ENCODE measurements at regions not wholly inside any gene's neighbourhood (a gene's known extent, or its start where the extent isn't known, plus 50 kb on each side); places are given as distances from the start of the nearest gene placed in this dataset.

GRCh38 chr3:95886616-95887015, 927.8 kb upstream of the EPHA6 start:
- Histone ChIP-seq H2AFZ (ENCODE audit: low read length) (no peak overlapping the region), H3K4me1 (ENCODE audit: low read length) (no peaks in the 10 kb centered on the region), H3K9me2 (replicated peaks; ENCODE audit: insufficient read depth, low read length) (0 out of 2 replicates have a peak, but pooled peaks cover 5% of the 10 kb centered on the region), H3K4me3 (ENCODE audit: low read length) (no peak overlapping the region), H3K36me3 (ENCODE audit: insufficient read depth, low read length) (no peaks in the 10 kb centered on the region), H4K20me1 (ENCODE audit: insufficient read depth, low read depth, low read length) (no peaks in the 10 kb centered on the region), H3K9ac (ENCODE audit: low read length) (no peak overlapping the region), H3K4me2 (ENCODE audit: low read depth, low read length, poor library complexity, severe bottlenecking) (no peak overlapping the region), H3K79me2 (ENCODE audit: low read length) (no peaks in the 10 kb centered on the region), H3K9me3 (ENCODE audit: low read length) (0 out of 2 replicates have a peak, but pooled peaks cover 8% of the 10 kb centered on the region), H3K27ac (ENCODE audit: low read length) (no peak overlapping the region), H3K27me3 (ENCODE audit: low read length) (no peaks in the 10 kb centered on the region)
- DNase-seq, result no peak

DNA sequence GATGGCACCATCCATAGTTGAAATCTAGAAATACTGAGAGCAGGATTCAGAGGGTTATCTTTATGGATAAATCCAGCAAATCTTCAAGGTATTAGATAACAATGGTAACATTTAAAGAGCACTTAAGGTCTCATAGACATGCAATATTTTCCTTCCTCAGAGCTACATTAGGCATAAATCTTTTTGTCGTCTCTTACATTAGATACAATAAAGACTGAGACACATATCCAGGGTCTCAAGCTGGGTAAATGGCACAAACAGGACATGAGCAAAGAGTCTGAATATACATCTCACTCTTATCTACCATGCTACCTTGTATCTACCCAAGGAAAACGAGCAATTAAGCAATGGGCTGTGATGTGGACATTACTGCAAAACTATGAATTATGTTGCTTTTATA, 927.3 kb upstream of the EPHA6 start:
- no peak for DNase-seq
- Histone ChIP-seq H3K4me3 (ENCODE audit: low read length) (no peak overlapping the region), H3K9me3 (ENCODE audit: low read length) (0 out of 2 replicates have a peak, but pooled peaks cover 8% of the 10 kb centered on the region), H3K9me2 (replicated peaks; ENCODE audit: insufficient read depth, low read length) (0 out of 2 replicates have a peak, but pooled peaks cover 5% of the 10 kb centered on the region), H3K79me2 (ENCODE audit: low read length) (no peaks in the 10 kb centered on the region), H3K36me3 (ENCODE audit: insufficient read depth, low read length) (no peaks in the 10 kb centered on the region), H3K27ac (ENCODE audit: low read length) (no peak overlapping the region), H3K4me1 (ENCODE audit: low read length) (no peaks in the 10 kb centered on the region), H4K20me1 (ENCODE audit: insufficient read depth, low read depth, low read length) (no peaks in the 10 kb centered on the region), H2AFZ (ENCODE audit: low read length) (no peak overlapping the region), H3K9ac (ENCODE audit: low read length) (no peak overlapping the region), H3K27me3 (ENCODE audit: low read length) (no peaks in the 10 kb centered on the region), H3K4me2 (ENCODE audit: low read depth, low read length, poor library complexity, severe bottlenecking) (no peak overlapping the region)

DNA sequence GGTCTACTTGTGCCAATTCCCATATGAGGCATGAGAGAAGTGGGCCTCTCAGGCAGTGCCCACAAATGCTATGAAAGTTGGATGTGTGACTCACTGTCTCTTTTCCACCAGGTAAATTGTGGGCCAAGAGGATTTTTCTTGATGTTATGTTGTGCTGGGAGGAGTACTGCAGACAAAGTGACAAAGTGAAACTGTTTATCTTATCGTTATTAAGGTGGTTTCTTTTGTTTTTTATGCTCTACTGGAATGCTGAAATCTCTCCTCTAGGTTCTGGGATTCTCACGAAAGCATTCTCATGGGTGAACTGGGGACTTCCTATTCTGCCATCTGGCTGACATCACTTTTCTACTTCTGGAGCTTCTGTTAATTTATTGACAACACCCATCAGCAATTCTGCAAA, 919.6 kb upstream of the EPHA6 start:
- 0 out of 2 replicates have a peak, but pooled peaks cover 5% of the 10 kb centered on the region for H3K9me2 ChIP-seq (replicated peaks; ENCODE audit: insufficient read depth, low read length)
- H3K79me2 ChIP-seq (ENCODE audit: low read length), result no peaks in the 10 kb centered on the region
- 0 out of 2 replicates have a peak overlapping the region, but pooled peaks have one; percentile 8 for H2AFZ ChIP-seq (ENCODE audit: low read length)
- no peak overlapping the region for H3K4me2 ChIP-seq (ENCODE audit: low read depth, low read length, poor library complexity, severe bottlenecking)
- H3K4me1 ChIP-seq (ENCODE audit: low read length), result no peaks in the 10 kb centered on the region
- H3K9me3 ChIP-seq (ENCODE audit: low read length), result peaks cover 9% of the 10 kb centered on the region; the same call in 1 of the 2 replicates
- H3K36me3 ChIP-seq (ENCODE audit: insufficient read depth, low read length), result no peaks in the 10 kb centered on the region
- H3K27me3 ChIP-seq (ENCODE audit: low read length), result no peaks in the 10 kb centered on the region
- no peak overlapping the region for H3K9ac ChIP-seq (ENCODE audit: low read length)
- H4K20me1 ChIP-seq (ENCODE audit: insufficient read depth, low read depth, low read length), result no peaks in the 10 kb centered on the region
- no peak for DNase-seq
- H3K27ac ChIP-seq (ENCODE audit: low read length), result no peak overlapping the region
- no peak overlapping the region for H3K4me3 ChIP-seq (ENCODE audit: low read length)

DNA sequence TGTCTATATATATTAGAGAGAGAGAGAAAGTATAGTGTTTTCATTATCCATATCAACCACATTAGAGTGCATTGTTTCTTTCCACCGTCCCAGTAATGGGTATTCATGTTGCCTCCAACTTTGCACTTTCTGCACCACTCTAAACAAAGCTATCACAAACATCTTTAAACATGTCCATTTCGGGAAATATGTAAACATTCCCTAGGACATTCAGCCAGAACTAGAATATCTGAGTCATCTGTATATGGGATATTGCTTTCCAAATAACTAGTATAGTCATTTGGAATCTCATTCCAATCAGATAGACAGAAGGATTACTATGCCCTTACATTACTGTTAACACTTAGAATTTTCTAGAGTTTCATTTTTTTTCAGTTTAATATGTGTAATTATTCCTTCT, 914.9 kb upstream of the EPHA6 start:
- H3K4me2 ChIP-seq (ENCODE audit: low read depth, low read length, poor library complexity, severe bottlenecking), result no peak overlapping the region
- no peak overlapping the region for H2AFZ ChIP-seq (ENCODE audit: low read length)
- H3K79me2 ChIP-seq (ENCODE audit: low read length), result no peaks in the 10 kb centered on the region
- no peaks in the 10 kb centered on the region for H3K36me3 ChIP-seq (ENCODE audit: insufficient read depth, low read length)
- H4K20me1 ChIP-seq (ENCODE audit: insufficient read depth, low read depth, low read length), result no peaks in the 10 kb centered on the region
- no peaks in the 10 kb centered on the region for H3K27me3 ChIP-seq (ENCODE audit: low read length)
- DNase-seq, result no peak
- no peaks in the 10 kb centered on the region for H3K9me2 ChIP-seq (replicated peaks; ENCODE audit: insufficient read depth, low read length)
- no peak overlapping the region for H3K27ac ChIP-seq (ENCODE audit: low read length)
- H3K9me3 ChIP-seq (ENCODE audit: low read length), result no peaks in the 10 kb centered on the region
- no peak overlapping the region for H3K9ac ChIP-seq (ENCODE audit: low read length)
- no peaks in the 10 kb centered on the region for H3K4me1 ChIP-seq (ENCODE audit: low read length)
- H3K4me3 ChIP-seq (ENCODE audit: low read length), result no peak overlapping the region

DNA sequence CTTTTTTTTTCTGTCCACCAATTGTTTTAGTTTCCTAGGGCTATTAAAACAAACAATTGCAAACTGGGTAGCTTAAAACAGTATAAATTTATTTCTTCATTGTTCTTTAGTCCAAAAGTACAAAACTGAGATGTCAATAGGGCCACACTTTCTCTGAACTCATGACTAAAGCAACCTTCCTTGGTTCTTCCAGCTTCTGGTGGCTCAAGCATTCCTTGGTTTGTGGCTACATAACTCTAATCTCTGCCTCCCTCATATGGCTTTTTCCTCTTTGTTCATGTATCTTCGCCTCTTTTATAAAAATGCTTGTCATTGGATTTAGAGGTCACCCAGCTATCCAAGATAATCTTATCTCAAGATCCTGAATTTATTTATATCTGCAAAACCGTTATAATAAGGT, 914.5 kb upstream of the EPHA6 start:
- H3K27ac ChIP-seq (ENCODE audit: low read length), result no peak overlapping the region
- no peak for DNase-seq
- H3K79me2 ChIP-seq (ENCODE audit: low read length), result no peaks in the 10 kb centered on the region
- H3K4me3 ChIP-seq (ENCODE audit: low read length), result no peak overlapping the region
- no peaks in the 10 kb centered on the region for H4K20me1 ChIP-seq (ENCODE audit: insufficient read depth, low read depth, low read length)
- no peaks in the 10 kb centered on the region for H3K4me1 ChIP-seq (ENCODE audit: low read length)
- H3K9me3 ChIP-seq (ENCODE audit: low read length), result no peaks in the 10 kb centered on the region
- H2AFZ ChIP-seq (ENCODE audit: low read length), result no peak overlapping the region
- no peak overlapping the region for H3K4me2 ChIP-seq (ENCODE audit: low read depth, low read length, poor library complexity, severe bottlenecking)
- H3K9me2 ChIP-seq (replicated peaks; ENCODE audit: insufficient read depth, low read length), result no peaks in the 10 kb centered on the region
- no peaks in the 10 kb centered on the region for H3K36me3 ChIP-seq (ENCODE audit: insufficient read depth, low read length)
- no peak overlapping the region for H3K9ac ChIP-seq (ENCODE audit: low read length)
- H3K27me3 ChIP-seq (ENCODE audit: low read length), result no peaks in the 10 kb centered on the region

DNA sequence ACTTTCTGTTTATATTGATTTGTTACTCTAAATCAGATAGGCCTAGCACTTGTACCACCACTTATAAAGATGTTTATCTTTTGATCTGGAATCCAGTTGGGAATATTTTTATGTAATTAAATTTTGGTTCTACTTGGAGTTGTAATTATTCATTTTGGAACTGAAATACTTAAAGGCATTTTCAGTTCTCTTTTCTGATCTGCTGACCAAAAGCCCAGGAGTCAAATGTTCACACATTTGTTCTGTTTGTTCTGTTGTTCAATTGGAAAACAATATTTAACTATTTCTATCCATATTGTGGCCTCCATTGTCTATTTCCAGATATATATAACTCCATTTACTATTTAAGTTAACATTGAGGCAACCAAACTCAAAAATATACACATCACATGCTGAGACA, 912.4 kb upstream of the EPHA6 start:
- no peak overlapping the region for H3K4me3 ChIP-seq (ENCODE audit: low read length)
- H4K20me1 ChIP-seq (ENCODE audit: insufficient read depth, low read depth, low read length), result no peaks in the 10 kb centered on the region
- no peak overlapping the region for H3K9ac ChIP-seq (ENCODE audit: low read length)
- H3K79me2 ChIP-seq (ENCODE audit: low read length), result no peaks in the 10 kb centered on the region
- no peak for DNase-seq
- no peak overlapping the region for H3K4me2 ChIP-seq (ENCODE audit: low read depth, low read length, poor library complexity, severe bottlenecking)
- H3K27ac ChIP-seq (ENCODE audit: low read length), result no peak overlapping the region
- no peaks in the 10 kb centered on the region for H3K36me3 ChIP-seq (ENCODE audit: insufficient read depth, low read length)
- H2AFZ ChIP-seq (ENCODE audit: low read length), result no peak overlapping the region
- H3K9me2 ChIP-seq (replicated peaks; ENCODE audit: insufficient read depth, low read length), result no peaks in the 10 kb centered on the region
- 0 out of 2 replicates have a peak, but pooled peaks cover 4% of the 10 kb centered on the region for H3K9me3 ChIP-seq (ENCODE audit: low read length)
- no peaks in the 10 kb centered on the region for H3K4me1 ChIP-seq (ENCODE audit: low read length)
- no peaks in the 10 kb centered on the region for H3K27me3 ChIP-seq (ENCODE audit: low read length)

DNA sequence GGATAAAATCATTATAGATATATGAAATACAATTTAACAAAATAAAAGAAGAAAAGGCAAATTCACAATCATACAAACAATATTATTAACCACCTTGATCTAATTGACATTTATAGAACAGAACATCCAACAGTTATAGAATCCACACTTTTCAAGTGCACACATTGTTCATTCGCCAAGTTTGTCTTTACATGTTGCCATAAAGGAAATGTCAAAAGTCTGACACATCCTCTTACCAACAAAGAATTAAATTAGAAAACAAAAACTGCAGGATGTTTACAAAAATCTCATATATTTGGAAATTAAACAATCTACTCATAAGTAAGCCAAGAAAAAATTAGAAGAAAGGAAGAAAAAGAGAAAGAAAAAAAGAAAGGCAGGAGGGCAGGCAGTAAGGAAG, 909.2 kb upstream of the EPHA6 start:
- Histone ChIP-seq H3K9me2 (replicated peaks; ENCODE audit: insufficient read depth, low read length) (no peaks in the 10 kb centered on the region; the same call in 1 of the 2 replicates), H4K20me1 (ENCODE audit: insufficient read depth, low read depth, low read length) (no peaks in the 10 kb centered on the region), H3K27ac (ENCODE audit: low read length) (no peak overlapping the region), H2AFZ (ENCODE audit: low read length) (no peak overlapping the region), H3K9me3 (ENCODE audit: low read length) (0 out of 2 replicates have a peak, but pooled peaks cover 7% of the 10 kb centered on the region), H3K4me3 (ENCODE audit: low read length) (no peak overlapping the region), H3K9ac (ENCODE audit: low read length) (no peak overlapping the region), H3K27me3 (ENCODE audit: low read length) (no peaks in the 10 kb centered on the region), H3K4me1 (ENCODE audit: low read length) (no peaks in the 10 kb centered on the region), H3K4me2 (ENCODE audit: low read depth, low read length, poor library complexity, severe bottlenecking) (no peak overlapping the region), H3K79me2 (ENCODE audit: low read length) (no peaks in the 10 kb centered on the region), H3K36me3 (ENCODE audit: insufficient read depth, low read length) (no peaks in the 10 kb centered on the region)
- no peak for DNase-seq

GRCh38 chr3:95911767-95912166, 902.6 kb upstream of the EPHA6 start:
- Histone ChIP-seq H3K9me2 (replicated peaks; ENCODE audit: insufficient read depth, low read length) (peaks cover 3% of the 10 kb centered on the region; the same call in 1 of the 2 replicates), H3K4me3 (ENCODE audit: low read length) (no peak overlapping the region), H3K4me2 (ENCODE audit: low read depth, low read length, poor library complexity, severe bottlenecking) (no peak overlapping the region), H3K27me3 (ENCODE audit: low read length) (no peaks in the 10 kb centered on the region), H2AFZ (ENCODE audit: low read length) (no peak overlapping the region), H3K79me2 (ENCODE audit: low read length) (no peaks in the 10 kb centered on the region), H3K9me3 (ENCODE audit: low read length) (peaks cover 18% of the 10 kb centered on the region; the same call in 1 of the 2 replicates), H3K9ac (ENCODE audit: low read length) (no peak overlapping the region), H3K36me3 (ENCODE audit: insufficient read depth, low read length) (no peaks in the 10 kb centered on the region), H3K27ac (ENCODE audit: low read length) (no peak overlapping the region), H4K20me1 (ENCODE audit: insufficient read depth, low read depth, low read length) (no peaks in the 10 kb centered on the region), H3K4me1 (ENCODE audit: low read length) (no peaks in the 10 kb centered on the region)
- DNase-seq, result no peak

Data from Karpas-422 (cell line).